Activated naive CD4-positive, alpha-beta T cell treated with anti-CD3 and anti-CD28 coated beads, Interleukin-2, amount 50 U/mL, for 16 hours (primary cell): ENCODE measurements at regions not wholly inside any gene's neighbourhood (a gene's known extent, or its start where the extent isn't known, plus 50 kb on each side); places are given as distances from the start of the nearest gene placed in this dataset.

Source experiments
- DNase-seq: peaks from one replicate; pipeline ENCODE4 v3.0.0-alpha.2; 2020

- DNase-seq, result no peak
These were observed 579.3 kb downstream of the BUD13 start for GRCh38 chr11:116193321-116194131.

- DNase-seq, result no peak
These were observed 580.1 kb downstream of the BUD13 start for GRCh38 chr11:116192509-116193210.

DNA sequence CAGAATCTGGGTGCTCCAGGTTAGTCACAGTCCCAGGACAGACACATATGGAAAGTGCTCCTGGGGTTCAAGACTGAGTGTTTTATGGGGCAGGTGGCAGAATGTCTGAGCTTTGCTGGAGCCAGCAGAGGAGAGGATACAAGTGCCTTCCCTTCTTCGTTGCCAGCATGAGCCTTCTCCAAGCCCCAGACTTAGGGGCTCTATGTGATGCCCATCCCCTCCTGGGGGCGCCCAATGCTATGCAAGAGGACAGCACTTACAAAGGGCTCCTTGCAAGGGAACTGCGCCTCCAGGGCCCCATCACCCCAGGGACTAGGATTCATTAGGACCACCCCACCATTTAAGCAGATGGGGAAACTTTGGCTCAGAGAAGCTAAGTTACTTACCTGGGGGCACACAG is 581.9 kb downstream of the BUD13 start:
- DNase-seq, result no peak

DNA sequence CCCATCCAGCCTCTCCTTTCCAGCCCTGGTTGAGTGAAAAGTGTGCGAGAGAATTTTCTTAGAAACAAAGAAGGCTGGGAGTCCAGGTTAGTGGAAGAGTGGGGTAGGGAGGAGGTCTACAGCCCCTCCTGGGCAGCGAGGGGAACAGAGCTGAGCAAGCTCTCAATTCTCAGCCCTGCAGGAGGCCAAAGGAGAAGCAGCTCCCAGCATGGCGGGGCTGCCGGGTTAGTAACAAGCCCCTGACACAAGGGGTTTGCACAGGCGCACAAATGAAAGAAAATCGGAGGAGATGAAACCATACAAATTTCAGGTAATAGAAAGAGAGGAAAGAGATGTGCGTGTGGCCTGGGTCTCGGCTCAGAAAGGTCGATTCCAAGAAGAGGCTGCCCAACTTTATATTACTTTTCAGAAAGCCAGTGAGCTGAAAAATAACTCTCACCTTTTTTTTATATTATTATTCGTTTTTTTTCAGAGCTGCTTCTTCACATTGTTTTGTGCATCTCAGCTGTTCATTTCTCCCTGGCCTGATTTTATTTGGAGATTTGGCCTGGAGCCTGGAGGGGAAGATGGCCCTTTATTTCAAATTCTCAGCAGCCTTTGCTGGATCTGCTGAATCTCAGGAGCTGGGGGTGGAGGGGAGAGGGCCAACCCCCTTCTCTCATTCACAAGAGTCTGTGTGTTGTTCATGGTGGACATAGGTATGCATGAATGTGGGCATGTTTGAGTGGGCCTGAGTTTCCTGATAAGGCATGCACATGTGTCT is 583.2 kb downstream of the BUD13 start:
- DNase-seq, result no peak

DNA sequence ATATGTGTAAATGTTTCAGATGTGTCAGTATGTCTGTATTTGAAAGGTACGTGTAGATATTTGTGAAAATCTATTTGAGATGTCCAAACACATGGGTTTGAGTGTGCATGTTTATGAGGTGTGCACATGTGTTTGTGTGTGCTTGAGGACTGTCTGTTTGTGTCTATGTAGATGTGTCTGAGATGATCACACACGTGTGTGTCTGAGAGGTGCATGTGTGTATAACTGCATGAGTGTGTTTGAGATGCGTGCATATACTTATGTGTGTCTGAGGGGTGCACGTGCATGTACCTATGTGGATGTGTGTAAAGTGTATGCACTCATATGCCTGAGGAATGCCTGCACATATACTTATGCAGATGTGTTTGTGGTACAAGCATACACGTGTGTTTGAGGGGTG is 584.4 kb downstream of the BUD13 start:
- no peak for DNase-seq

DNA sequence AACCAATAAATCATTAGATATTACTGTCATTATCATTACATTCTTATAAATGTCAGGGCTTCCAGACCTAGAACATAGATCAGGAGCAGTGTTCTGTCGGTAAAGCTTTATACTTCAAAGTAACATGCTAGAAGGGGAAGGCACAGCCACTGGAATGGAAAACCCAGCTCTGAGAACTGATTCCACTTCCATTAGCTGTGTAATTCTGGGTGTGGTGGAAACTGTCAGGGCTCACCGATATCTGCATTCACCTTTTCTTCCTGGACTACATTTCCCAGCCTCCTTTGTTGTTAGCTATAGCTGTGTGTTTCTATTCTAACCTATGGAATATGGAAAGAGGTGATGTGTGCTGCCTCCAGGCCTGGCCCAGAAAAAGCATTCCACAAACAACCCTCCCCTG is 585.8 kb downstream of the BUD13 start:
- DNase-seq, result no peak

GRCh38 chr11:116185551-116185950 is 587.2 kb downstream of the BUD13 start:
- no peak for DNase-seq

- DNase-seq, result no peak
These were observed 588.0 kb downstream of the BUD13 start for GRCh38 chr11:116184763-116185162.

DNA sequence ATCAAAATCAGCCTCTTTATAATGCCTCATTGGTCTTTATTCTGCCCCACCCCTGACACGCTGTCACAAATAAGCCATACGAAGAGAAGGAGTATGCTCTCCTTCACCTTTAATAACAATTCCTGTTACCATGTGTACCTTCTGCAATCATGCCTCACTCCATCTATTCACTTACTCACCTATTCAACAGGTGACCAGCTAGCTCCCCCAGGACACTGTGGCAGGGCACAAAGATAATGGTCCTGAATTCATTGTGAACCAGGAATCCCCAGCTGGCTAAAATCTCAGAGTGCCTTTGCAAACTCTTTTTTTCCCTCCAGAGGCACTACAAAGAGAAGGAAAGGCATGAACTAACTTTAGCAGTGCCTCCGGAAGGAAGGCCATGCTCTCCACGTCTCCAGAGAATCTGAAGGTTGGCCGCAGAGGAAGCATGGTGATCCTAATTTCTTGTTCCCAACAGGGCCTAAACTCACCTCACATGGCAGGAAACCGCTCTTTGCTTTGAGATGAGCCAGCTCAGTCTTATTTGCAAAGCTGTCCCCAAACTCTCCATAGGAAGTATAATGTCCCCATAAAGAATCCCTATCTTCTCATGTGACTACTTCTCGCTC is 590.3 kb downstream of the BUD13 start:
- DNase-seq, result no peak

DNA sequence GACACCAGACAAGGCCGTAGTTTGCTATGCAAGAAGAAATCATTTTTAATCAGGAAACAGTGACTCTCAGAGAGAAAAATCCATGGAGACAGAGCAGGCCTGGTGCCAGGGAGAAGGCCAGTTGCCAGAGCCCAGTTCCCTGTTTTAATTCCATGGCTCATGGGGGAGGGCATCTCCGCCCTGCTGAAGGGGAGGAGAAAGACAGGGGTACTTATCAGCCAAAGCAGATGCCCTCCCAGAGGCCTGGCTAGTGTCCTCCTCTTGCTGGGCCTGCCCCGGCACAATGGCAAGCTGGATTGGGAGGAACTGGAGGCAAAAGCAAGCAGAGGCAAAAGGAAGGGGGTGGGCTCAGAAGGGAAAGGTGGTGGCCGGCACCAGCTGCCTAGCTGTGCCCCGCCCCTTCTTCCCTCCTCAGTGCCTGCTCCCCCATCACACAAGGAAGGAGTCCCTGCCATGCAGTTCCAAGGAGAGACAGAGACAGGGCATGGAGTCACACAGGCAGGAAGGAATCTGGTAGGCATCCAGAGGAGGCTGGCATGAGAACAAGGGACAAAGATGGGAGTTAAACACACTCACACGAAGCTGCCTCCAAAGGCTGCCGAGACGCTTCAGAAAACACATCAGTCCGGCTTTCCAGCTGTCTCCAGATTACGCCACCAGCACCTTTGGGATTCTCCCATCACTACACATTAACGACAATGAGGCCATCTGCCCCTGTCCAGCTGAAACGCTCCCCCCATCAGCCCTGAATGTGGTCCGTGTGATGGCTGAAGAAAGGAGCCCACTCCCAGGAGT is 591.8 kb downstream of the BUD13 start:
- no peak for DNase-seq

DNA sequence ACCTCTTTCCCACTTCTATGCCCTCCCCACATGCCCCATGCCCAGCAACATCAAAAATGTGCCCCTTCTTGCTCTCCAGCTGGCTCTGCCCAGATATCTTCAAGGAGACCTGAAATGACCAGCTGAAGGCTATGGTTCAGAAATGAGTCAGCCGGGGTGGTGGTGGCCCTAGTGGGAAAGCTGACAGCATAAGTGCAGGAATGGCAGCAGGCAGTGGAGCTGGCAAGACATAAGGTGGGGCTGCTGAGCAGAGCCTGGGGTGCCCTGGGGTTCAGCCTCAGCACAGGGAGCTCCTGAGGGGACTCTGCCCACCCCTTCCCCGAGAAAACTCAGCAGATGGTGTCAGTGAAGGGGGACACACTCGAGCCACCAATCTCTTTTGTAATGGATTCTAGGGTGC is 593.4 kb downstream of the BUD13 start:
- DNase-seq, result no peak

- no peak for DNase-seq
These were observed 595.1 kb downstream of the BUD13 start for GRCh38 chr11:116177521-116178210.

- DNase-seq, result no peak
These were observed 596.2 kb downstream of the BUD13 start for GRCh38 chr11:116176484-116177005.

DNA sequence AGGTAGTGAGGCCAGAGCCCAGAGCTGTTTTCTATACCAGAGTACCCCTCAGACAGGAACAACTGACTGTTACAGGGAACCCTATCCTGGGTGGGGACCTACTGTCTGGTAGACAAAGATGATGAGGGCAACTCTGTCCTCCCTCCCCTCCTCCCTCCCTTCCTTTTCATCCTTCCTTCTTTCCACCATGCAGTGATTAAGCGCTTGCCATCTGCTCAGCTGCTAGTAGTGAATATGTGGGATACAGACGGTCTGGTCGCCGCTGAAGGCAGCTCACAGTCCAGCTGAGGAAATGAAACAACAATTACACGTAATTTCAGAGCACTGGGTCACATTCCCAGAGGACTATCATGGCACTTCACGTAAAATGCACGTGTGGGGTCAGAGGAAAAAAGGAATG is 597.1 kb downstream of the BUD13 start:
- no peak for DNase-seq

DNA sequence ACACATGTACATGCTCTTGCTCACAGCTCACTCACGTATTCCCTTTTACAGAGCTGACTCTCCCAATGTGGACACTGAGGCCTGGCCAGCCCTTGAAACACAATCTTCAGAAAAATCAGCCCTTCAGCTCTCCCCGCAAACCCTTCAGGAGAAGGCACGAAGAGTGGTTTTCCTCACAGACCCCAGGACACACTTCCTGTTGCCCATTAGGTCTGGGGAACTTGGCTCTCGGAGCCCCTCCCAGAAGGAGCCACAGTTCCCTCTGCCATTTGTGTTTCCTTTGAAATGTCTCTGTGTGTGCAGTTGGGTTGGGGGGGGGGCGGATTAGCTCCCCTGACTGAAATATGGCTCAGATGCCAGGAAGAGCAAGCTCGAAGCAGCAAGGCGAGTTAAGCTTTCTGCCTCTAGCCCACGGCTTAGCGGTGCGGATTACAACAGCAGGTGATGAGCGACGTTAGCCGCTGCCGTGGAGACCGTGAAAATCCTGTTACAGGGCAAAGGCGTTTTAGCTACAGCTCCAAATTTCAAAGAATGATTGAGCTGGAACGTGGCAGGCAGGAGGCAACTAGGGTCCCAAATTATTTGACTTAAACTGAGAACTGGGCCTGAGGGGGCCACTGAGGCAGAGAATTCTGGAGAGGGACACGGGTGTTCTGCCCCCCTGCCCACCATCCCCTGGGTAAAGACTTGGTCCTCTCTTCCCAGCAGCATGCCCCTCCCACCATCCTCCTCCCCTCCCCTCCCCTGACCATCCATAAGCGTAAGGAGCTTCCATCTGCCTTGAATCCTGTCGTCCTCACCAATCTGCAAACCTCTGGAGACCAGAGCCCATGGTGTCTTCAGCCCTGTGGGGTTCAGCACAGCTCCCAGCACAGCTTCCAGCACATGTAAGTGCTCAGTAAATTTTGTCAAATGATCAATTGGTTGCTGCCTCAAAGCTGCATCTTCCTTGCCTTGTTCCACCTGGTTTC is 598.6 kb downstream of the BUD13 start:
- DNase-seq, result no peak

- DNase-seq, result no peak
These were observed 599.3 kb downstream of the BUD13 start for GRCh38 chr11:116173506-116173905.

DNA sequence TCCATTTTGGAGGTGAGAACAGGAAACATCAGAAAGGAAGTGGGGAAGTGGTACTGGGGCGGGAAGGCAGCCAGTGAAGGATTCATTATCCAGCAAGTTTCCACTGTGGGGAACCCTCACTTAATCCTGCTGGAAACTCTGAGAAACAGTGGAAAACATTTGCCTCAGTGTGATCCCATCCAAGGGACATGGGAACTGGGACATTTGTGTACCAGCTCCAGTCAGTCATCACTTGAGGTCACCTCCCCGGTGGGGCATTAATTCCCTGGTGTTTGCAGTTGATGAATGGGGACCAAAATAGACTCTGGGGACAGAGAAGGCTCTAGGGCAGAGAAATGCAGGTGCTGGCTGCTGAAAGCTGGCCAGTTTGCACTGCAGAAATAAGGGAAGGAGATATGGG is 599.9 kb downstream of the BUD13 start:
- no peak for DNase-seq

- no peak for DNase-seq
These were observed 600.6 kb downstream of the BUD13 start for GRCh38 chr11:116172156-116172555.

DNA sequence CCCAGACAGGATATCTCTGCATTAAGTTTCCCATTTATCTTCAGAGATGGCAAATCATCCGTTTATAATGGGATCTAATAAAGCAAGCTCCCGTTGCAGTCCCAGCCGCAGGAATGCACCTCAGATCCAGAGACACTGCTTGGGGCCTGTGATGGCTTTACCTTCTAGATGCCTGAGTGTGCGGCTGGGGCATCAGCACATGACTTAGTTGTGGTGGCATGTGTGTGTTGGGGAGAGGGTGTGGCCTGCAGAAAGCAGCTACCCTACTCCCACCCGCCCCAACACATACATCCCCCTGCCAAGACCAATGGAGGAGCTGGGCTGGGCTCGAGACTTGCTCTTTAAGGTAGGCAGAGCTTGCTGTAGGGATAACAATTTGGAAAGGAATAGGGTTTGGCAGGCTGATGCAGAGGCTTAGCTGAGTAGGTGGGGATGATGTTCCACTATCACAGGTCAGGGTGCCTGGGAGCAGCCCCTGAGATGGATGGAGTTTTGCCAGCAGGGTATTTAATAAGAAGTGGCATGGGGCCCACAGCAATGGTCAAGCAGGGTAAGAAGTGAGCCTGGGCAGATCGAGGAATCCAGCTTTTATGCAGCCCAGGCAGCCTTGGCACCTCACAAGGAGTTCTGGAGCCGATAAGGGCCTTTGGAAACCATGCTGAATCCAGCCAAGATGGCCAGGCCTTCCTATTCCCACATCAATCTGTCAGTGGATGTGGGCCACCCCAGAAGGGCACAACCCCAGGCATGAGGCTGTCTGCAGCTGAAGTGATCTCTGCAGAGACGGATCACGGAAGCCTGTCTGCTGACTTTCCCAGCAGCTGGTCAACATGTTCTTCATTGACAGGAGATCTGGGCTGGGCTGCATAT is 601.3 kb downstream of the BUD13 start:
- no peak for DNase-seq
